ENCODE measurements at regions not wholly inside any gene's neighbourhood (a gene's known extent, or its start where the extent isn't known, plus 50 kb on each side); places are given as distances from the start of the nearest gene placed in this dataset.

DNA sequence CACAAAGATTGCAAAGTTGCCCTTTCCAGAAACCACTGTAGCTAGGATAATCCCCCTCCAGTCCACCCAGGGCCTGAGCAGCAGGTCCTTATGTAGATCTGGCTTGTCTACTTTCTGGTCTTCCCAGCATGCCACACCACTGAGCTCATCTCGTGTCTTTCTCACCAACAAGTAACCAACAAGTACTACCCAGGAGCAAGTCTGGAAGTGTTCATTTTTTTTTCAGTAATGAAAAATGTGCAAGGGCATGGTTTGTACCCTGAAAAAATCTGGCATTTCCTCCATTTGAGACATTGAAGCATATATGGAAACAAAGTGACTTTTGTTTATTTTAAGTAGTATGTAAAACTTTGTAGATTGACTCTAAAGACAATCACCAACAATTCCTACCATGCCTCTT lies 120.8 kb downstream of the INHBA start (continued):
- TF ChIP-seq, protein P1, sequence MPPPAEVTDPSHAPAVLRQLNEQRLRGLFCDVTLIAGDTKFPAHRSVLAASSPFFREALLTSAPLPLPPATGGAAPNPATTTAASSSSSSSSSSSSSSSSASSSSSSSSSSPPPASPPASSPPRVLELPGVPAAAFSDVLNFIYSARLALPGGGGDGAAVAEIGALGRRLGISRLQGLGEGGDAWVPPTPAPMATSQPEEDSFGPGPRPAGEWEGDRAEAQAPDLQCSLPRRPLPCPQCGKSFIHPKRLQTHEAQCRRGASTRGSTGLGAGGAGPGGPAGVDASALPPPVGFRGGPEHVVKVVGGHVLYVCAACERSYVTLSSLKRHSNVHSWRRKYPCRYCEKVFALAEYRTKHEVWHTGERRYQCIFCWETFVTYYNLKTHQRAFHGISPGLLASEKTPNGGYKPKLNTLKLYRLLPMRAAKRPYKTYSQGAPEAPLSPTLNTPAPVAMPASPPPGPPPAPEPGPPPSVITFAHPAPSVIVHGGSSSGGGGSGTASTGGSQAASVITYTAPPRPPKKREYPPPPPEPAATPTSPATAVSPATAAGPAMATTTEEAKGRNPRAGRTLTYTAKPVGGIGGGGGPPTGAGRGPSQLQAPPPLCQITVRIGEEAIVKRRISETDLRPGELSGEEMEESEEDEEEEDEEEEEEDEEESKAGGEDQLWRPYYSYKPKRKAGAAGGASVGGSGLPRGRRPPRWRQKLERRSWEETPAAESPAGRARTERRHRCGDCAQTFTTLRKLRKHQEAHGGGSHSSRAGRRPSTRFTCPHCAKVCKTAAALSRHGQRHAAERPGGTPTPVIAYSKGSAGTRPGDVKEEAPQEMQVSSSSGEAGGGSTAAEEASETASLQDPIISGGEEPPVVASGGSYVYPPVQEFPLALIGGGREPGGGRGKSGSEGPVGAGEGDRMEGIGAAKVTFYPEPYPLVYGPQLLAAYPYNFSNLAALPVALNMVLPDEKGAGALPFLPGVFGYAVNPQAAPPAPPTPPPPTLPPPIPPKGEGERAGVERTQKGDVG (CRISPR knock-in tag; IDR thresholded peaks at IDR 0.05): no peak
- TF ChIP-seq BMI1 (IDR thresholded peaks at IDR 0.05; ENCODE audit: borderline replicate concordance) (no peak), KAT2A (conservative IDR thresholded peaks at IDR 0.05; ENCODE audit: control insufficient read depth, low read depth, low read length) (no peak), MEF2A (IDR thresholded peaks at IDR 0.05; ENCODE audit: insufficient read depth, low read depth, low read length) (no peak), HDAC6 (IDR thresholded peaks at IDR 0.05; ENCODE audit: unreplicated experiment) (no peak), MXI1 (IDR thresholded peaks at IDR 0.05; ENCODE audit: low read depth, low read length) (no peak)

DNA sequence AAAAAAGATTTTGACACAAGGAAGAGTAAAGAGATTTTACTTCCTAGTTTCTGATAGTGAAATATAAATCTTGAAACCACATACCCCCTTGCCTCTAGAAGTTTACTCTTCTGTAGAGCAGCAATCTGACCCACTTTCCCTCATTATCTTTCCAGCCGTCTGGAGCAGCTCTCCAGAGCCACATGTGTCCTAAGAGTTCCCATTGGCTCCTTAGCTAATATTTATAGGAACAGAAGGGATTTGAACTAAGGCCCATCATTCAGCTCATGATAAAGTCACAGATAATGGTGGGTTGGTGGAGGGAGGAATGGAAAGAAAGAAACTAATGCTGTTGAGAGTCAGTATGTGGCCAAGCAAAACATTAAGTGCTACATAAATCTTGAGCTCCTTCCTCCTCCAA lies 121.8 kb downstream of the INHBA start:
- Histone ChIP-seq H3K27ac (ENCODE audit: control insufficient read depth, insufficient read depth) (no peak overlapping the region), H2AFZ (ENCODE audit: control insufficient read depth, low read depth, low read length) (no peak overlapping the region), H3K9ac (ENCODE audit: control insufficient read depth, insufficient read depth, low read length) (no peak overlapping the region), H3K4me1 (ENCODE audit: control insufficient read depth, insufficient read depth, low read length) (no peaks in the 10 kb centered on the region), H3K4me2 (ENCODE audit: control insufficient read depth, insufficient read depth) (no peak overlapping the region), H3K79me2 (ENCODE audit: control insufficient read depth, insufficient read depth, low read length) (no peaks in the 10 kb centered on the region), H3K9me3 (replicated peaks; ENCODE audit: control insufficient read depth, insufficient read depth, low read length) (no peaks in the 10 kb centered on the region), H3K4me3 (no peak overlapping the region), H4K20me1 (ENCODE audit: control insufficient read depth, insufficient read depth) (no peaks in the 10 kb centered on the region), H3K36me3 (ENCODE audit: control insufficient read depth in 2 of 2, insufficient read depth in 2 of 2, low read length in 1 of 2) (no peaks in the 10 kb centered on the region), H3K27me3 (replicated peaks in 1 of 2; ENCODE audit: control insufficient read depth in 2 of 2, insufficient read depth in 2 of 2, low read length in 1 of 2) (no peaks in the 10 kb centered on the region)
- ChIA-PET SMC1A (ENCODE audit: uncharacterized antibody, unreplicated experiment) (no interaction called here), RAD21 (ENCODE audit: unreplicated experiment) (no interaction called here), POLR2A (no interaction called here), CTCF (interaction anchor here (0.9 kb wide), 1 partner anchor 1685 kb away, joined by 3 read pairs; no protein-coding TSS in a partner anchor)
- ATAC-seq (no peak), FAIRE-seq (no peak), DNase-seq (ENCODE audit: low read depth, low spot score) (no peak)
- 0% methylated on average over 1 of the region's 1 CpG for WGBS (ENCODE audit: insufficient coverage, insufficient replicate concordance, low lambda C conversion rate, missing lambda C conversion rate)
- in situ Hi-C loops (cut with MboI): no loop called here
- intact Hi-C loops (cut with micrococcal nuclease; ENCODE audit: unreplicated experiment): no loop called here
- BruUV-seq (replicated peaks): no TSS peak
- TF ChIP-seq YBX1 (IDR thresholded peaks at IDR 0.05): no peak
- no peak for TF ChIP-seq SMAD1 (IDR thresholded peaks at IDR 0.05; ENCODE audit: low read depth, partially characterized antibody)
- TF ChIP-seq RAD51 (IDR thresholded peaks at IDR 0.05): no peak

Data from GM12878 (cell line).